H9 (cell line): ENCODE measurements at regions not wholly inside any gene's neighbourhood (a gene's known extent, or its start where the extent isn't known, plus 50 kb on each side); places are given as distances from the start of the nearest gene placed in this dataset.

Experiments used
- DNase-seq: peaks from one replicate; pipeline ENCODE4 v3.0.0-alpha.2; 2017
- H2AFZ ChIP-seq: one replicate; pipeline ENCODE4 v1.6.1; 2013; ENCODE audit warnings: mild to moderate bottlenecking, low read length, control low read depth, moderate library complexity
- H2AK5ac ChIP-seq: 2 replicates; pipeline ENCODE4 v1.6.1; 2013; ENCODE audit warnings: low read length, control low read depth, mixed read lengths; ENCODE audit not compliant: insufficient read length
- H2BK120ac ChIP-seq: one replicate; pipeline ENCODE4 v1.6.1; 2013; ENCODE audit warnings: low read depth, mild to moderate bottlenecking, low read length, control low read depth, inconsistent platforms; ENCODE audit not compliant: poor library complexity, severe bottlenecking
- H2BK12ac ChIP-seq: 2 replicates; pipeline ENCODE4 v1.6.1; 2013; ENCODE audit warnings: low read length, control low read depth, mixed read lengths, low read depth; ENCODE audit not compliant: insufficient read length
- H2BK15ac ChIP-seq: 2 replicates; pipeline ENCODE4 v1.6.1; 2013; ENCODE audit warnings: low read depth, low read length, control low read depth
- H2BK20ac ChIP-seq: one replicate; pipeline ENCODE4 v1.6.1; 2013; ENCODE audit warnings: low read depth, mild to moderate bottlenecking, low read length, control low read depth, inconsistent platforms; ENCODE audit not compliant: poor library complexity, severe bottlenecking
- H2BK5ac ChIP-seq: 2 replicates; pipeline ENCODE4 v1.6.1; 2013; ENCODE audit warnings: low read length, control low read depth, mixed read lengths; ENCODE audit not compliant: insufficient read length
- H3K14ac ChIP-seq: 2 replicates; pipeline ENCODE4 v1.6.1; 2013; ENCODE audit warnings: low read length, control low read depth; ENCODE audit not compliant: insufficient read depth
- H3K18ac ChIP-seq: 2 replicates; pipeline ENCODE4 v1.6.1; 2013; ENCODE audit warnings: low read depth, mild to moderate bottlenecking, mixed read lengths, low read length, control low read depth; ENCODE audit not compliant: insufficient read length
- H3K23ac ChIP-seq: 2 replicates; pipeline ENCODE4 v1.6.1; 2013; ENCODE audit warnings: low read length, control low read depth, mixed read lengths, low read depth; ENCODE audit not compliant: insufficient read length
- H3K23me2 ChIP-seq: 2 replicates; pipeline ENCODE4 v1.6.1; 2013; ENCODE audit warnings: low read depth, mild to moderate bottlenecking, mixed read lengths, low read length, control low read depth; ENCODE audit not compliant: insufficient read length, poor library complexity, severe bottlenecking
- H3K27ac ChIP-seq: 2 replicates; pipeline ENCODE4 v1.5.1; 2013; ENCODE audit warnings: low read length, control low read depth, mixed read lengths, low read depth; ENCODE audit not compliant: insufficient read length
- H3K27me3 ChIP-seq: 2 replicates; pipeline ENCODE4 v1.6.1; 2013; ENCODE audit warnings: low read length, control low read depth, inconsistent platforms; ENCODE audit not compliant: insufficient read depth
- H3K4ac ChIP-seq: 2 replicates; pipeline ENCODE4 v1.6.1; 2013; ENCODE audit warnings: low read depth, mild to moderate bottlenecking, control low read depth, inconsistent platforms, low read length, moderate library complexity
- H3K4me1 ChIP-seq: 2 replicates; pipeline ENCODE4 v1.6.1; 2013; ENCODE audit warnings: low read length, control low read depth, inconsistent platforms; ENCODE audit not compliant: insufficient read depth
- H3K4me2 ChIP-seq: 2 replicates; pipeline ENCODE4 v1.6.1; 2013; ENCODE audit warnings: low read length, control low read depth, mixed read lengths; ENCODE audit not compliant: insufficient read length, insufficient read depth
- H3K56ac ChIP-seq: 2 replicates; pipeline ENCODE4 v1.6.1; 2013; ENCODE audit warnings: low read depth, mild to moderate bottlenecking, mixed read lengths, low read length, control low read depth; ENCODE audit not compliant: insufficient read length
- H3K79me1 ChIP-seq: 2 replicates; pipeline ENCODE4 v1.6.1; 2013; ENCODE audit warnings: low read depth, mild to moderate bottlenecking, moderate library complexity, low read length, control low read depth, inconsistent platforms; ENCODE audit not compliant: insufficient read depth, poor library complexity, severe bottlenecking
- H3K79me2 ChIP-seq: 2 replicates; pipeline ENCODE4 v1.6.1; 2013; ENCODE audit warnings: low read length, control low read depth, inconsistent platforms; ENCODE audit not compliant: insufficient read depth
- H3K9ac ChIP-seq: 2 replicates; pipeline ENCODE4 v1.6.1; 2013; ENCODE audit warnings: low read length, control low read depth, mixed read lengths; ENCODE audit not compliant: insufficient read length; ENCODE audit errors: extremely low read depth
- H3K9me3 ChIP-seq: one replicate; pipeline ENCODE4 v1.6.1; 2013; ENCODE audit warnings: low read depth, low read length, inconsistent platforms; ENCODE audit not compliant: control insufficient read depth
- H3T11ph ChIP-seq: one replicate; pipeline ENCODE4 v1.6.1; 2013; ENCODE audit warnings: mild to moderate bottlenecking, low read length, control low read depth, inconsistent platforms
- H4K20me1 ChIP-seq: one replicate; pipeline ENCODE4 v1.6.1; 2013; ENCODE audit not compliant: control insufficient read depth, insufficient read length, insufficient read depth
- H4K5ac ChIP-seq: 2 replicates; pipeline ENCODE4 v1.6.1; 2013; ENCODE audit warnings: low read depth, mild to moderate bottlenecking, mixed read lengths, low read length, control low read depth; ENCODE audit not compliant: insufficient read length
- H4K8ac ChIP-seq: replicated peaks from 2 replicates; pipeline ENCODE4 v1.6.1; 2013; ENCODE audit warnings: low read length, control low read depth, mixed read lengths, low read depth; ENCODE audit not compliant: insufficient read length
- H4K91ac ChIP-seq: 2 replicates; pipeline ENCODE4 v1.6.1; 2013; ENCODE audit warnings: low read depth, mild to moderate bottlenecking, moderate library complexity, mixed read lengths, low read length, control low read depth; ENCODE audit not compliant: insufficient read length
- H3K27ac Mint-ChIP-seq, 3 experiments: 2 replicates in 2 of 3; 3 replicates in 1 of 3; pipeline ENCODE4 v1.8.0; 2020 to 2021; ENCODE audit warnings: mixed read lengths in 3 of 3, mild to moderate bottlenecking in 1 of 3, moderate library complexity in 1 of 3
- H3K27me3 Mint-ChIP-seq: 2 replicates; pipeline ENCODE4 v1.8.0; 2021; ENCODE audit warnings: low read depth, mild to moderate bottlenecking, moderate library complexity, mixed read lengths
- H3K36me3 Mint-ChIP-seq, 3 experiments: 2 replicates in 2 of 3; 3 replicates in 1 of 3; pipeline ENCODE4 v1.8.0; 2020 to 2021; ENCODE audit warnings: low read depth in 3 of 3, mixed read lengths in 3 of 3; ENCODE audit not compliant: insufficient read depth in 1 of 3
- H3K4me1 Mint-ChIP-seq, 2 experiments: 2 replicates each; pipeline ENCODE4 v1.8.0; 2020; ENCODE audit warnings: mixed read lengths in 2 of 2
- H3K4me3 Mint-ChIP-seq, 2 experiments: 2 replicates in 1 of 2; 3 replicates in 1 of 2; pipeline ENCODE4 v1.8.0; 2020 to 2021; ENCODE audit warnings: mild to moderate bottlenecking in 2 of 2, mixed read lengths in 2 of 2, moderate library complexity in 1 of 2
- H3K9me3 Mint-ChIP-seq, 2 experiments: 2 replicates in 1 of 2; 3 replicates in 1 of 2; pipeline ENCODE4 v1.8.0; 2020; ENCODE audit warnings: mild to moderate bottlenecking in 2 of 2, mixed read lengths in 2 of 2, moderate library complexity in 1 of 2
- WGBS: extraction: QIAGEN DNeasy Blood & Tissue Kit; methylation state at CpG from one replicate; pipeline ENCODE4 v1.1.7; 2013; ENCODE audit warnings: missing lambda C conversion rate, low lambda C conversion rate, mixed read lengths; ENCODE audit not compliant: insufficient read length; ENCODE audit errors: extremely low coverage; 5-methylcytosine and 5-hydroxymethylcytosine counted together
- TF ChIP-seq, protein P1 (sequence below): fragments of 200-600 bp; sonication (generic); conservative IDR thresholded peaks from 3 replicates; pipeline ENCODE4 v1.8.0; 2021; ENCODE audit warnings: antibody characterized with exemption, mild to moderate bottlenecking

DNA sequence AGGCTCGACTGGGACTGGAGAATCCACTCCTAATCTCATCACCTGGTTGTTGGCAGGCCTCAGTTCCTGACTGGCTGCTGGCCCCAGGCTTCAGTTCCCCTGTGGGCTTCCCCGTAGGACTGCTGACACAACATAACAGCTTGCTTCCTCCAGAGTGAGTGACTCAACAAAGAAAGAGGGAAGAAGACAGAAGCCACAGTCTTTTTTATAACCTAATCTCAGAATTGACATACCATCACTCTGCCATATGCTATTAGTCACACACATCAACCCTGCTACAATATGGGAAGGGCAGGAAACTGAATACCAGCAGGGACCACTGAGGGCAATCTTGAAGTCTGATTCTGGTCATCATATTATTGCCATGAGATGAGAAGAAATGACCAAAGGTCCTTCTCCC lies 76.8 kb upstream of the SLC14A2 start:
- H3K27me3 Mint-ChIP-seq, result no peaks in the 10 kb centered on the region; the same call in 1 of the 2 replicates
- H4K8ac ChIP-seq, result no peak overlapping the region
- H3K79me1 ChIP-seq, result no peaks in the 10 kb centered on the region
- no peak overlapping the region for H3K4ac ChIP-seq
- H2BK120ac ChIP-seq, result no peak overlapping the region
- H2BK15ac ChIP-seq, result no peak overlapping the region
- no peak overlapping the region for H3K18ac ChIP-seq
- no peak overlapping the region for H3K56ac ChIP-seq
- TF ChIP-seq, protein P1, sequence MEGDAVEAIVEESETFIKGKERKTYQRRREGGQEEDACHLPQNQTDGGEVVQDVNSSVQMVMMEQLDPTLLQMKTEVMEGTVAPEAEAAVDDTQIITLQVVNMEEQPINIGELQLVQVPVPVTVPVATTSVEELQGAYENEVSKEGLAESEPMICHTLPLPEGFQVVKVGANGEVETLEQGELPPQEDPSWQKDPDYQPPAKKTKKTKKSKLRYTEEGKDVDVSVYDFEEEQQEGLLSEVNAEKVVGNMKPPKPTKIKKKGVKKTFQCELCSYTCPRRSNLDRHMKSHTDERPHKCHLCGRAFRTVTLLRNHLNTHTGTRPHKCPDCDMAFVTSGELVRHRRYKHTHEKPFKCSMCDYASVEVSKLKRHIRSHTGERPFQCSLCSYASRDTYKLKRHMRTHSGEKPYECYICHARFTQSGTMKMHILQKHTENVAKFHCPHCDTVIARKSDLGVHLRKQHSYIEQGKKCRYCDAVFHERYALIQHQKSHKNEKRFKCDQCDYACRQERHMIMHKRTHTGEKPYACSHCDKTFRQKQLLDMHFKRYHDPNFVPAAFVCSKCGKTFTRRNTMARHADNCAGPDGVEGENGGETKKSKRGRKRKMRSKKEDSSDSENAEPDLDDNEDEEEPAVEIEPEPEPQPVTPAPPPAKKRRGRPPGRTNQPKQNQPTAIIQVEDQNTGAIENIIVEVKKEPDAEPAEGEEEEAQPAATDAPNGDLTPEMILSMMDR, result no peak
- no peaks in the 10 kb centered on the region for H3K27me3 ChIP-seq
- H2BK20ac ChIP-seq, result no peak overlapping the region
- H3K14ac ChIP-seq, result no peak overlapping the region
- no peak overlapping the region for H3K4me2 ChIP-seq
- no peaks in the 10 kb centered on the region for H3K9me3 ChIP-seq
- H2BK12ac ChIP-seq, result no peak overlapping the region
- H3K27ac Mint-ChIP-seq, result peak overlapping the region in 1 of 3 experiments; percentile 66; a peak in 1 of 7 replicates
- no peak overlapping the region for H3T11ph ChIP-seq
- peaks cover 3% of the 10 kb centered on the region for H4K20me1 ChIP-seq
- no peak overlapping the region for H2AFZ ChIP-seq
- H3K9me3 Mint-ChIP-seq, result peaks cover 1 to 3% of the 10 kb centered on the region in 2 experiments; a peak in 4 of 5 replicates
- no peaks in the 10 kb centered on the region for H3K4me1 ChIP-seq
- H2BK5ac ChIP-seq, result no peak overlapping the region
- peaks cover 7 to 11% of the 10 kb centered on the region in 2 experiments; a peak in 3 of 4 replicates for H3K4me1 Mint-ChIP-seq
- no peak overlapping the region for H3K4me3 Mint-ChIP-seq
- no peak for DNase-seq
- H3K23ac ChIP-seq, result no peak overlapping the region
- peaks cover 0 to 4% (median 2%) of the 10 kb centered on the region in 3 experiments; a peak in 2 of 7 replicates for H3K36me3 Mint-ChIP-seq
- no peak overlapping the region for H2AK5ac ChIP-seq
- H3K79me2 ChIP-seq, result no peaks in the 10 kb centered on the region
- no peak overlapping the region for H4K5ac ChIP-seq
- no peak overlapping the region for H4K91ac ChIP-seq
- no peak overlapping the region for H3K9ac ChIP-seq
- no peaks in the 10 kb centered on the region for H3K23me2 ChIP-seq
- WGBS, result no CpG with 5 or more reads among the region's 2 CpGs
- no peak overlapping the region for H3K27ac ChIP-seq
